ENCODE measurements at regions not wholly inside any gene's neighbourhood (a gene's known extent, or its start where the extent isn't known, plus 50 kb on each side); places are given as distances from the start of the nearest gene placed in this dataset.

- ChIA-PET POLR2A (no interaction called here), CTCF (no interaction called here)
- H3K4me3 ChIP-seq (ENCODE audit: low read depth in 2 of 2, low read length in 1 of 2), result no peak overlapping the region
- H3K9ac ChIP-seq, result no peak overlapping the region
- no peaks in the 10 kb centered on the region for H3K36me3 ChIP-seq (replicated peaks in 1 of 2; ENCODE audit: control insufficient read depth in 1 of 2, insufficient read depth in 2 of 2, low read length in 1 of 2)
- DNase-seq, result no peak
- H3K27me3 ChIP-seq (ENCODE audit: insufficient read depth), result no peaks in the 10 kb centered on the region
- no peak overlapping the region for H3K4me2 ChIP-seq
- no peaks in the 10 kb centered on the region for H3K9me3 ChIP-seq
- no peaks in the 10 kb centered on the region for H3K9me2 ChIP-seq
- no peaks in the 10 kb centered on the region for H3K79me2 ChIP-seq (ENCODE audit: insufficient read depth)
- H3F3A ChIP-seq (replicated peaks; ENCODE audit: insufficient read depth), result no peaks in the 10 kb centered on the region
- no peak for TF ChIP-seq RCOR1 (IDR thresholded peaks at IDR 0.05; ENCODE audit: low read length)
- H4K20me1 ChIP-seq (ENCODE audit: insufficient read depth), result no peaks in the 10 kb centered on the region
- peaks cover 0 to 4% of the 10 kb centered on the region in 2 experiments; a peak in 1 of 4 replicates for H3K4me1 ChIP-seq (ENCODE audit: control insufficient read depth in 1 of 2, insufficient read depth in 2 of 2, low read depth in 1 of 2, low read length in 1 of 2)
- 42% methylated on average over 4 of the region's 4 CpGs for WGBS (ENCODE audit: low lambda C conversion rate)
- H3K27ac ChIP-seq (ENCODE audit: low read depth in 2 of 2, low read length in 1 of 2), result no peak overlapping the region
- H2AFZ ChIP-seq (ENCODE audit: low read depth), result no peak overlapping the region
Measured at GRCh38 chr6:15786846-15787245, 124.0 kb upstream of the DTNBP1 start.

- no peak overlapping the region for H3K9ac ChIP-seq
- H3K4me2 ChIP-seq, result no peak overlapping the region
- H3K4me1 ChIP-seq (ENCODE audit: control insufficient read depth in 1 of 2, insufficient read depth in 2 of 2, low read depth in 1 of 2, low read length in 1 of 2), result peaks cover 0 to 6% of the 10 kb centered on the region in 2 experiments; a peak in 2 of 4 replicates
- no peaks in the 10 kb centered on the region for H3K9me2 ChIP-seq
- no peak overlapping the region for H2AFZ ChIP-seq (ENCODE audit: low read depth)
- 10% methylated on average over 3 of the region's 3 CpGs for WGBS (ENCODE audit: low lambda C conversion rate)
- ChIA-PET POLR2A (no interaction called here), CTCF (no interaction called here)
- H3F3A ChIP-seq (replicated peaks; ENCODE audit: insufficient read depth), result no peaks in the 10 kb centered on the region
- no peaks in the 10 kb centered on the region for H3K36me3 ChIP-seq (replicated peaks in 1 of 2; ENCODE audit: control insufficient read depth in 1 of 2, insufficient read depth in 2 of 2, low read length in 1 of 2)
- TF ChIP-seq FOSL2 (IDR thresholded peaks at IDR 0.05; ENCODE audit: borderline replicate concordance, low read depth) (no peak), FOXJ3 (CRISPR knock-in tag; IDR thresholded peaks at IDR 0.05) (no peak), SIN3A (IDR thresholded peaks at IDR 0.05; ENCODE audit: borderline replicate concordance, low read depth, low read length) (no peak), CHD2 (IDR thresholded peaks at IDR 0.05; ENCODE audit: low read length, partially characterized antibody) (no peak), USF1 (IDR thresholded peaks at IDR 0.05; ENCODE audit: borderline replicate concordance, low read depth) (no peak), FOXM1 (IDR thresholded peaks at IDR 0.05; ENCODE audit: low read depth) (no peak), USF2 (IDR thresholded peaks at IDR 0.05; ENCODE audit: borderline replicate concordance, low read depth, low read length) (no peak), POLR2AphosphoS5 (IDR thresholded peaks at IDR 0.05; ENCODE audit: low read depth, low read length) (no peak), ELF1 (IDR thresholded peaks at IDR 0.05) (no peak), GABPA (IDR thresholded peaks at IDR 0.05; ENCODE audit: low read depth) (no peak), MAX (IDR thresholded peaks at IDR 0.05; ENCODE audit: low read depth) (no peak)
- H3K4me3 ChIP-seq (ENCODE audit: low read depth in 2 of 2, low read length in 1 of 2), result no peak overlapping the region
- no peak for DNase-seq
- H3K27ac ChIP-seq (ENCODE audit: low read depth in 2 of 2, low read length in 1 of 2), result no peak overlapping the region
- H3K27me3 ChIP-seq (ENCODE audit: insufficient read depth), result no peaks in the 10 kb centered on the region
- no peaks in the 10 kb centered on the region for H3K79me2 ChIP-seq (ENCODE audit: insufficient read depth)
- no peaks in the 10 kb centered on the region for H4K20me1 ChIP-seq (ENCODE audit: insufficient read depth)
- no peaks in the 10 kb centered on the region for H3K9me3 ChIP-seq
Measured at GRCh38 chr6:15783484-15783883, 120.7 kb upstream of the DTNBP1 start.
